Fibroblast of villous mesenchyme (primary cell): ENCODE measurements at regions not wholly inside any gene's neighbourhood (a gene's known extent, or its start where the extent isn't known, plus 50 kb on each side); places are given as distances from the start of the nearest gene placed in this dataset.

Experiments
- DNase-seq: peaks from one replicate; pipeline ENCODE4 v3.0.0-alpha.2; 2010; ENCODE audit warnings: low read depth
- H3K4me3 ChIP-seq: 2 replicates; pipeline ENCODE4 v1.5.1; 2011; ENCODE audit warnings: low read depth, mild to moderate bottlenecking, low read length
- CTCF ChIP-seq: IDR thresholded peaks from 2 replicates; pipeline ENCODE4 v1.5.1; 2012; ENCODE audit warnings: low read depth, mild to moderate bottlenecking, low read length; ENCODE audit not compliant: insufficient read depth

GRCh38 chr14:26794731-26795130, 196.9 kb upstream of the NOVA1 start:
- DNase-seq = no peak
- no peak for TF ChIP-seq CTCF

GRCh38 chr14:26808407-26808806, 210.6 kb upstream of the NOVA1 start:
- peak; percentile 24 for DNase-seq
- TF ChIP-seq CTCF = no peak
- H3K4me3 ChIP-seq = no peak overlapping the region

More at GRCh38 chr14:26794731-26795130, 196.9 kb upstream of the NOVA1 start:
- H3K4me3 ChIP-seq = no peak overlapping the region

GRCh38 chr14:26810631-26811030, 212.8 kb upstream of the NOVA1 start:
- TF ChIP-seq CTCF = no peak
- DNase-seq = no peak
- H3K4me3 ChIP-seq = no peak overlapping the region

- no peak overlapping the region for H3K4me3 ChIP-seq
- DNase-seq = peak; percentile 29
- TF ChIP-seq CTCF = no peak
These were observed 214.0 kb upstream of the NOVA1 start for GRCh38 chr14:26811756-26812305.

GRCh38 chr14:26820138-26820537, 222.3 kb upstream of the NOVA1 start:
- TF ChIP-seq CTCF = no peak
- peak; percentile 22 for DNase-seq

GRCh38 chr14:26820572-26820971, 222.7 kb upstream of the NOVA1 start:
- TF ChIP-seq CTCF = no peak
- H3K4me3 ChIP-seq = no peak overlapping the region
- DNase-seq = no peak

More at GRCh38 chr14:26820138-26820537, 222.3 kb upstream of the NOVA1 start:
- no peak overlapping the region for H3K4me3 ChIP-seq

GRCh38 chr14:26828741-26829140, 230.9 kb upstream of the NOVA1 start:
- no peak for DNase-seq
- H3K4me3 ChIP-seq = no peak overlapping the region
- no peak for TF ChIP-seq CTCF
